Hindlimb muscle (tissue), 1 donor: ENCODE measurements at regions not wholly inside any gene's neighbourhood (a gene's known extent, or its start where the extent isn't known, plus 50 kb on each side); places are given as distances from the start of the nearest gene placed in this dataset.

Experiments used
- DNase-seq: peaks from one replicate; pipeline ENCODE4 v3.0.0-alpha.2; 2013

DNA sequence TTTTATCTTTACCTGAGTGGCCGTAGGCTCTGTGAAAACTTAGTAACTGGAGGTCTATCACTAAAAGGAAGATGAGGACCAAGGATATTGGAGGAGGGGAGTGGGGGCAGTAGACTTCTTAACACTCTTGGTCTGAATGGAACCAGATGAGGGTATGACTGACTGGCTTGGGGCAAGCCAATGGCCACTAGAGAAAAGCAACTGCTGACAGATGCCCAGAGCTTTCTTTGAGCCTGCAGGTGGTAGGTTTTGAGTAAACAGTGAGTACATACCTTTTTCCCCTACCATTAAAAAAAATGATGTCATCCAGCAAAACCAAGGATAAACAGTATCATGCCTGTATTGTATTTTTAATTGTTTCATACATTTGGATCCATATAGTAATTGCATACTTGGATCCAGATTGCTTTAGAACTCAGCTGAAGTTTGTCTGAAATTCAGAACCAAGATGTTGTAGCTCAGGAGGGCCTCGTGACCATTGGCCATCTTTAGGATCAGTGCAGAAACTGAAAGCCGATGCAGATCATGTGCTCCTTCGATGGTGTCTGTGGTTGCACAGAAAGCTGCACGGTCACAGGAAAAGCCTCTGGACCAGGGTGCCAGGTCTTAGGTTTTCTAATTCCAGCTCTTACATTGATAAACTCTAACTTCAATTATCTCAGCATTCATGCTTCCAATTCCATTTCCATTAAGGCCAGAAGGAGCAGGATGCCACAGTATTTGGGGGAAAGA is 131.0 kb downstream of the PDGFRA start:
- no peak for DNase-seq

DNA sequence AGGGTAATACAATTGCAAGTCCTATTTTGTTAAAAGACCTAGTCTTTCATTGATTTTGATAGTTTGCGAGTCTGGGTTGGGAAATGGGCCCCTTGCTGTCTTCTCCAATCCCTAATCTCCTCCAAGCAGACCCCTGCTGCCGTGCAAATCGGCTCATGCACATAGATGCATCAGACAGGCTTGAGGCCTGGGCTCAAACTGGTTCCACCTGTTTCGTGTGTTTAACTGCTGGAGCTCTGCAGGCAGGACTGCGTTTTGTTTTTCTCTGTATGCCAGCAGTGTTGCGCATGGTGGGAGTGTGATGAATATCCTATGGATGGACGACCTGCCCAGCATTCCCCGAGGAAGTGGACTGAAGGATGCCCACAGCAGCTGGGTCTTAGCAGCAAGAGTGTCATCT is 133.9 kb downstream of the PDGFRA start:
- no peak for DNase-seq

- peak; percentile 21 for DNase-seq
Observed at GRCh38 chr4:54365691-54366090, 136.6 kb downstream of the PDGFRA start.

GRCh38 chr4:54367059-54367458 is 138.0 kb downstream of the PDGFRA start:
- DNase-seq = no peak

GRCh38 chr4:54368281-54369265 is 139.5 kb downstream of the PDGFRA start:
- peak; percentile 9 for DNase-seq

DNA sequence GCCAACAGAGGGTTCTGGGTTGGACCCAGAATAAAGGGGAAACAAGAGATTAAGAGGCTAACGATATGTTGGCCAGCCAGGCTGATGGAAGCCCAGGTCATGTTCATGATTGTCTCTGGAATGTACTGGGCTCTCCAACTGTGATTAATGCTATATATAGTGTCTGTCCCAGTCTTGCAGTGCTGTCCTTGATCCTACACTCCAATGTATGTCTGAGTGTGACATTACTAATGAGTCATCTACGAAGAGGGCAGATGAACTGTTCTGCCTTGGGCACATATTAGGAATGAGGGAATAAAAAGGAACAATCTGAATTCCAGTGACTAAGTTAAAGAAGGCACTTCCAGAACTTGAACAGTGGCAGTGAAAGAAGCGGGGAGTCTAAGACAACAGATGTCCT is 142.1 kb downstream of the PDGFRA start:
- DNase-seq = no peak

GRCh38 chr4:54372951-54373350 is 143.9 kb downstream of the PDGFRA start:
- DNase-seq = no peak

DNA sequence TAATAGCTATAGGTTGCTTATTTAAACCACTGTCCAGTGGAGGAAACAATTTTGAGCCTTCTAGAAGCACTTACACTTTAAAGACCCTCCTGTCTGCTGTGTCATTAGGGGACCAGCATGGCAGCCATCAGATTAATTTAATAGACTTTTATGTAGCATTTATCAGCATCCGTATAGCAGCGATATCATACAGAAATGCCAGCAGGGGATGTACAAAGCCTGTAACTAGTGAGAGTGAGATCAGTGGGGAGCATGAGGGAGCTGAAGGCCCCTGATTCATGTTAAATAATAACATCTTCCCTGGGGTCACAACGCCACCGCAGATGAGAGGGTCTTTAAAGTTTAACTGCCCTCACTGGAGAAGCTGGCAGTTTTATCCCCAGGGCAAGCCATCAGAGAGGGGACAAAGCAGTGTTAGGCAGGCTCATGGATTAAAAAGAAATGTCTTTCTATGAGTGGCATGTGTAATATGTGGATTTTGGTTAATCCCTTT is 144.7 kb downstream of the PDGFRA start:
- no peak for DNase-seq

- no peak for DNase-seq
Observed at GRCh38 chr4:54378461-54378860, 149.4 kb downstream of the PDGFRA start.

- no peak for DNase-seq
Observed at GRCh38 chr4:54384152-54384551, 155.1 kb downstream of the PDGFRA start.

GRCh38 chr4:54384563-54384962 is 155.5 kb downstream of the PDGFRA start:
- DNase-seq = no peak

DNA sequence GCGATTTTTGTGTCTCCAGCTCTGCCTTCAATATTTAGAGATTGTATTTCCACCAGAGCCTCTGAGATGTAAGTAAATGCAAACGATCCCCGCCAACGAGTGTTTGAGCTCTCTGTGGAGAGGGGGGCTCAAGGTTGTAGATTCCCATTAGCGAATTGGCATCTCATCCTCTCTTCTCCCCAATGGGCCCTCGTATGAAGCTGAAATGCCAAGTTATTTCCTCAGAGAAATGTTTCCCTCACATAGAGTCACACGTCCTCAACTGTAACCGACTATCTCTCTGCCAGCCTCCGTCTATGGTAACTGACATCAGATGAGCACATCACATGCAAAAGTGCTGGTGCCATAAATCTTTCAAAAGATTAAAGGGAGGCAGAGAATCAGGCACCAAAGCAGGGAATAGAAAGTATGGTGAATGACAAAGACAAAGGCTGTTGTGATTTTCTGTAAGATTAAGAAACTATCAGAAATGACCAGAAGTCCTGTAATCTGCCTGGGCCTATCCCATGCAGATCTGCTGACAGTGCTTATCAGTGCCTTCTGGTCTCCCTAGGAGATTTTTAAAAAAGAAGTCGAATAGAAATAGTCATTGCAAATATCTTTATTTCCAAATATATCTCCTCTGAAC is 157.1 kb downstream of the PDGFRA start:
- DNase-seq = no peak

GRCh38 chr4:54386693-54387092 is 157.6 kb downstream of the PDGFRA start:
- no peak for DNase-seq

DNA sequence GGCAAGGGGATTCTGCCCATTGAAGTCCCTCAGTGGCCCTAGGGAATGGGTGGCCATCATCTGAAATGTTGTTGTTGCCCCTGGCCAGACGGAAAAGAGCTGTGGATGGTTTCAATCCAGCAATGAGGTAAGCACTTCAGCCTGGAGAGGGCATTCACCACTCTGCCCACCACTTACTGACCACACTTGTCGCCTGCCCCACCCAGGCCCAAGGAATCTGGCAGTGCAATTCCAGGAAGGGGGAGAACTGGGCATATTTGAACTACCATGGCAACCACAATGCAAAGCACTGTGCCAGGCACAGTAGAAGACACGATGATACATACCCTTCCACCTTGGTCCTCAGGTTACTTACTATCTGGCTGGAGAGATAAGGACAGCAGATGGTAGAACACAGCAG is 161.6 kb downstream of the PDGFRA start:
- no peak for DNase-seq

DNA sequence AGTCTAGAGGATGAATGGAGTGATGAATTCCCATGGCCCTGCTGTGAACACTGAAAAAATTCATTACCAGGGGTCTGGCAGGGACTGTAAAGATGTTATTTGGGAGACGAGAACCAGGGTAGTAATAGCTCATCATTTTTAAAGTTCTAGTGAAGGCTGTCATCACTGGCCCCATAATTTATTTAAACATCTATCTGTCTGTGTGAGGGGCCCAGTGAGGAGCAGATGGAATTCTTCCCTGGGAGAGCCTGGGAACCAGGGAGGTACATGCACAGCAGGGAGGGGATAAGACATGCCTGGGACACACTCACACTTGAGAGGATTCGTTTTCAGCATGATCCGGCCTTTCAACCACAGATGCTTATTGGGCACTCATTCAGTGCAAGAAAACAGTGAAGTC is 162.0 kb downstream of the PDGFRA start:
- no peak for DNase-seq

GRCh38 chr4:54392479-54392878 is 163.4 kb downstream of the PDGFRA start:
- DNase-seq = no peak

GRCh38 chr4:54393243-54393642 is 164.2 kb downstream of the PDGFRA start:
- no peak for DNase-seq

GRCh38 chr4:54395013-54395527 is 166.0 kb downstream of the PDGFRA start:
- DNase-seq = no peak

GRCh38 chr4:54400188-54400587 is 171.1 kb downstream of the PDGFRA start:
- DNase-seq = no peak

DNA sequence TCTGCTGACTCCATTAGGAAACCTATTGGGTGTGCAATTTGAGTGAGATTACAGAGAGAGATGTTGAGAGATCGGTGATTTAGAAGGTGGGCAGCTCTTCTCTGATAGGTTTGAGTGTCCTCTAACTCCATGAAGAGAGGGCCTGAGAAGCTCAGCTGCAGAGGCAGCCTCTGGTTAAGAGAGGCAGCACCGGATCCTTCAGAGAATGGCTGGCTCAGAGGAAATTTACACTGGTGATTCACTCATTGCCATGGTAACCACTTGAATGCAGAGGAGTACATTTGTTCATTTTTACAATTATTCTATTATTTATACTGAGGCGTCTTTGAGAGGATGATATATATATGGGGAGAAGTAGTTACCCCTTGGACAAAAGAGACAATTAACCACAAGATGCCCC is 171.7 kb downstream of the PDGFRA start:
- DNase-seq = no peak

- DNase-seq = no peak
Observed at GRCh38 chr4:54402880-54403480, 173.9 kb downstream of the PDGFRA start.

- no peak for DNase-seq
Observed at GRCh38 chr4:54403700-54404453, 174.8 kb downstream of the PDGFRA start.
